UCSD-AML1 (cell line): ENCODE measurements at regions not wholly inside any gene's neighbourhood (a gene's known extent, or its start where the extent isn't known, plus 50 kb on each side); places are given as distances from the start of the nearest gene placed in this dataset.
A peak's percentile ranks its signal among the peaks of the same experiment; 100 is the strongest.
"Not testable (repeated sequence)": the region's sequence is repeated elsewhere in the genome, so short reads cannot be mapped to it uniquely, and the experiment has no call there.

Experiments used
- DNase-seq: peaks from one replicate; lab custom pipeline; 2025; ENCODE audit not compliant: unreplicated experiment; lab: John Stamatoyannopoulos, UW

GRCh38 chr5:36389245-36389644, 87.5 kb upstream of the RANBP3L start:
- peak; percentile 72 for DNase-seq

- DNase-seq = peak; percentile 23
Observed at GRCh38 chr5:36390640-36391039, 88.9 kb upstream of the RANBP3L start.

GRCh38 chr5:36392186-36392585, 90.5 kb upstream of the RANBP3L start:
- DNase-seq = no peak

GRCh38 chr5:36392818-36393217, 91.1 kb upstream of the RANBP3L start:
- DNase-seq = no peak

GRCh38 chr5:36393656-36394428, 92.1 kb upstream of the RANBP3L start:
- DNase-seq = no peak

GRCh38 chr5:36395260-36395659, 93.6 kb upstream of the RANBP3L start:
- DNase-seq = no peak

DNA sequence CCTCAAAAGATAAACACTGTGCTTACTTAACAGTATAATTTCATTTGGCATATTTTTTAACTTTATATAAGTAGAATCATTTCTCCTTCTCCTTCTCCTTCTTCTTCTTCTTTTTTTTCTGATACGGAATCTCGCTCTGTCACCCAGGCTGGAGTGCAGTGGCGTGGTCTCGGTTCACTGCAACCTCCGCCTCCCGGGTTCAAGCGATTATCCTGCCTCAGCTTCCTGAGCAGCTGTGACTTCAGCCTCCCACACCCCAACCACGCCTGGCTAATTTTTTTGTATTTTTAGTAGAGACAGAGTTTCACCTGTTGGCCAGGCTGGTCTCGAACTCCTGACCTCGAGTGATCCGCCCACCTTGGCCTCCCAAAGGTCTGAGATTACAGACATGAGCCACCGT, 94.2 kb upstream of the RANBP3L start:
- not testable (repeated sequence) for DNase-seq

DNA sequence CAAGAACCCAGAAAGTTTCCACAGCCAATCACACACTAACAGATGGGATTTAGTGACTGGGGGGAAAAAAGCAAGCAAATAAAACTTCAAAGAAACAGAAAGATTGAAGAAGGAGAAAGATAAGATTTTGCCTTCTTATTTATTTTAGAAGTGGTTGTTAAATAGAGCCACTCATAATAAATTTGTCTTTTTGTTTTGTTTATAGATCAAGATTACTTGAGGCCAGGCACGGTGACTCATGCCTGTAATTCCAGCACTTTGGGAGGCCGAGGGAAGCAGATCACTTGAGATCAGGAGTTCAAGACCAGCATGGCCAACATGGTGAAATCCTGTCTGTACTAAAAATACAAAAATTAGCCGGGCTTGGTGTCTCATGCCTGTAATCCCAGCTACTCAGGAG, 94.9 kb upstream of the RANBP3L start:
- DNase-seq = no peak

GRCh38 chr5:36397901-36398536, 96.3 kb upstream of the RANBP3L start:
- no peak for DNase-seq

- no peak for DNase-seq
Observed at GRCh38 chr5:36402512-36402906, 100.8 kb upstream of the RANBP3L start.

- peak; percentile 78 for DNase-seq
Observed at GRCh38 chr5:36403632-36404311, 102.1 kb upstream of the RANBP3L start.

- no peak for DNase-seq
Observed at GRCh38 chr5:36406023-36406422, 104.3 kb upstream of the RANBP3L start.

DNA sequence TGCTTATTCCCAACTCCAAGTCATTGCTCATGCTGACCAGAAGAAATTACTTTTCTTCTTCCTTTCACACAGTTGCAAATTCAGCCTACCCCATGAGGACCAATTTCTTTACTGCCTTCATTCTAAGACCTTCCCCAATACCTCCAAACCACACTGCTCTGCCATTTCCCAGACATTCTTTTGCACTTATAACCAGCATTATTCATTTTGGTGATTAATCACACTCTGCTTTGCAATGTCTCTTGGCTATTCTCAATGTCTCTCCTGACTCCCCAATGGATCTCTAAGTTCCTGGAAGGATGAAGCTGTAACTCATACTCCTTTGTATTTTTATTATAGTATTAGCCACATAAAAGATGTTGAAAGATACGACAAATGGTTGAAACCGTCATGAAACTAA, 105.7 kb upstream of the RANBP3L start:
- no peak for DNase-seq

DNA sequence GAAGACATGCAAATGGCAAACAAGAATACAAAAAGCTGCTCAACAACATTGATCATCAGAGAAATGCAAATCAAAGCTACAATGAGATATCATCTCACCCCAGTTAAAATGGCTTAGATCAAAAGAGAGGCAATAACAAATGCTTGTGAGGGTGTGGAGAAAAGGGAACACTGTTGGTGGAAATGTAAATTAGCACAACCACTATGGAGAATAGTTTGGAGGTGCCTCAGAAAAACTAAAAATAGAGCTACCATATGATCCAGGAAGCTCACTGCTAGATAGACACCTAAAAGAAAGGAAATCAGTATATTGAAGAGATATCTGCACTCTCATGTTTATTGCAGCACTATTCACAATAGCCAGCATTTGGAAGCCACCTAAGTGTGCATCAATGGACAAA, 108.0 kb upstream of the RANBP3L start:
- not testable (repeated sequence) for DNase-seq

- DNase-seq = not testable (repeated sequence)
Observed at GRCh38 chr5:36410672-36411071, 109.0 kb upstream of the RANBP3L start.

GRCh38 chr5:36414869-36415282, 113.2 kb upstream of the RANBP3L start:
- no peak for DNase-seq

GRCh38 chr5:36416605-36417004, 114.9 kb upstream of the RANBP3L start:
- no peak for DNase-seq

DNA sequence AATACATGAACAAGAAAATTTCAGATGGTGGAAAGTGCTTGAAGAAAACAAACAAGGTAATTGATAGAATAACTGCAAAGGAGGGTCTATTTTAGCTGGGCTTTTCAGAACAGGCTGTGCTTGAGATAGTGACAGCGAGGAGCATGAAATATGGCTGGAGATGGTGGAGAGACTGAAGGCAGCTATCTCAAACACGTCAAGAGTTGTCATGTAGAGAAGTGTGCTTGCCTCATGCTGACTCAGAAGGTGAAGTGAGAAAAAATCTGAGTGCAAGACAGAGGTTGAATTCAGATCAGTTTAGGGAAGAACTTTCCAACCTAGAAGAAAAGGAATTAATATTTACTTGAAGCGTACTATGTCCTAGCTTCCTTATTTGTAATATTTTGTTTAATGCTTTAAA, 115.5 kb upstream of the RANBP3L start:
- no peak for DNase-seq

- no peak for DNase-seq
Observed at GRCh38 chr5:36417668-36418067, 116.0 kb upstream of the RANBP3L start.

- no peak for DNase-seq
Observed at GRCh38 chr5:36418152-36418979, 116.7 kb upstream of the RANBP3L start.

GRCh38 chr5:36421256-36421655, 119.6 kb upstream of the RANBP3L start:
- no peak for DNase-seq
